Posterior cingulate gyrus (tissue), 11 donors: ENCODE measurements at regions not wholly inside any gene's neighbourhood (a gene's known extent, or its start where the extent isn't known, plus 50 kb on each side); places are given as distances from the start of the nearest gene placed in this dataset.
"Not testable (repeated sequence)": the region's sequence is repeated elsewhere in the genome, so short reads cannot be mapped to it uniquely, and the experiment has no call there.

Source experiments
- DNase-seq, 10 donors: peaks; one replicate each; pipeline versions ENCODE4 v3.0.0 to v3.0.0-alpha.2; 2020 to 2021; ENCODE audit warnings: mixed read lengths in 3 of 10
- intact Hi-C: fragments of 100-400 bp; cut with DNase I; formaldehyde crosslinking; loops from one replicate; pipeline ENCODE4 v1.15.1; 2023

DNA sequence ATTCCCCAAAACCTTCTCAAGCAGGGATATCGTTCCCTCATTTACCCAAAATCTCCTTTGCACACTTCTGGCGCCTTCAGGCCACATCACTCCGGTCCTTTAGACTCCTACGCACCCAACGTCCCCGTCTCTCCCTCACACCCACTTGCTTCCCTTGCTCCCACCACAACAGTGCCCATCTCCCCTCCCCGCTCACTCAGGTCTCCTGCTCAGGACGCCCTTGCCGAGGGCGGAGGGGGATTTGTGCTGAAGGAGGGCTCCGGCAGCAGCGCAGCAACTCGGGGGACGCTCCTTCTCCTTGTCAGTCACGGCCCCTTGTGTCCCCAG is 71.6 kb downstream of the PCMTD2 start:
- intact Hi-C loops, result not testable (repeated sequence)
- DNase-seq, result peak in 2 of 10 donors; percentile 56 to 67

DNA sequence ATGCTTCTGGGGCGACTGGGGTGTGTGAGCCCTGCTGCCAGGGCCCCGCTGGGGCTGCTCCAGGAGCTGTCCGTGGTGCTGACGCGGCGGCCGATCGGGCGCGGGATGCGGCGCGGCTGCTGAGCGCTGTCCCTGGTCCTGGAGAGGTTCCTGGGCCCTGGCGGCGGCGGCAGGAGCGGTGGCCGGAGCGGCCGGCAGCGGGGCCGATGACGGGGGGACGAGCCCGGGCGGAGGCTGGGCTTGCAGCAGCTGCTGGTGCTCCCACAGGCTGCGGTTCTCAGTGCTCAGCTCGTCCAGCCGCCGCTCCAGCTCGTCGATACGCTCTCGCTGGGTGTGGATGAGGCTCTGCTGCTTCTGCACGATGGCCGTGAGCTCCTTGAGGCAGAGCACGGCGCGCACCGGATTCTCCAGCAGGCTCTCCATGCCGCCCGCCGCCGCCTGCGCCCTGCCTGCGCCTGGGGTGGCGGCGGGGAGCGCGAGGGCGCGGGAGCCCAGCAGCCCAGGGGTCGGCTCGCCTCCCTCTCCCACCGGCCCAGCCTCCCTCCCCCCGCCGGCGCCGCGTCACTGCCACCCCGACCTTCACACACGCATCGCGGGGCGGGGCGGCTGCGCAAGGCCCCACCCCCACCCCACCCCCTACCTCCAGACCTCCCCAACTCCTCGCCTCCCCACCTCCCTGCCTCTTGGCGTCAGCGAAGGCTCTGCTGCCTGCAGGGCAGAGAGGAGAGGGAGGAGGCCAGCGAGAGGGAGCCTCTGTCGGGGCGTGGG is 72.2 kb downstream of the PCMTD2 start:
- intact Hi-C loops, result not testable (repeated sequence)
- DNase-seq, result peak in 9 of 10 donors; percentile 9 to 98 (median 72)

DNA sequence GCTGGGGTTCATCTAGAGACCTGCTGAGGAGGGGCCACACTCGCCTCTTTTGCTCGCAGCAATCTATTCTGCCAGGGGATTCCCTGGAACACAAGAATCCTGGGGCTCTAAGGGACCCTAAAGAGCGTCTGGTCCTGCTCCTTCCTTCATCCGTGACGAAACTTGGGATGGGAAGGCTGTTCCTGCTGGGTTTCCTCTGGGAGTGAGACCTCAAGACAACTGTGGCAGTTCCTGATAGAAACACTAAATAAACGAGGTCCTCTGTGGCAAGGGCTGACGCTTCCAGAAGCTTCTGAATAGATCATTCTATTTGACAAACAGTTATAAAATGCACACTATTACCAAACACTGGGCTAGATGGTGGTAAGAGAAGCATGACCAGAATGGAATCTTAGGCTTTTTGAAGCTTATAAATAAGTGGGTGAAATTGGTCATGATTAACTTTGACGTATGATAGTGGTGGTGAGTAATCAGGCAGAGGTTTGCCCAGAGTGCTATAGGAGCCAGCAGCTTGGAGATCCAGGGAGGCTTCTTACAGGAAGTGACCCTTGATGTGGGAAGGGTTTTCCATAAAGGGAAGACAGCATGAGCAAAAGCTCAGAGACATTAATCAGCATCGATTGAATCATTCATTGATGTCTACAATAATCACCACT is 73.2 kb downstream of the PCMTD2 start:
- intact Hi-C loops, result not testable (repeated sequence)
- DNase-seq, result peak in 3 of 10 donors; percentile 33 to 79 (median 59)

DNA sequence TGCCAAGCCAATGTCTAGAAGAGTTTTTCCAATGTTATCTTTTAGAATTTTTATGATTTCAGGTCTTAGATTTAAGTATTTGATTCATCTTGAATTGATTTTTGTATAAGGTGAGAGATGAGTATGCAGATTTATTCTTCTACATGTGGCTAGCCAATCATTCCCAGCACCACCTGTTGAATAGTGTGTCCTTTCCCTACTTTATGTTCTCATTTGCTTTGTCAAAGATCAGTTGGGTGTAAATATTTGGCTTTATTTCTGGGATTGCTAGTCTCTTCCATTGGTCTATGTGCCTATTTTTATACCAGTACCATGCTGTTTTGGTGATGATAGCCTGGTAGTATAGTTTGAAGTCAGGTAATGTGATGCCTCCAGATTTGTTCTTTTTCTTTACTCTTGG is 77.1 kb downstream of the PCMTD2 start:
- DNase-seq, intact Hi-C loops: not testable (repeated sequence)
